ENCODE measurements at regions not wholly inside any gene's neighbourhood (a gene's known extent, or its start where the extent isn't known, plus 50 kb on each side); places are given as distances from the start of the nearest gene placed in this dataset.

- Mint-ChIP-seq H3K9me3 (ENCODE audit: unreplicated experiment) (peaks cover 5% of the 10 kb centered on the region), H3K27ac (ENCODE audit: unreplicated experiment) (no peak overlapping the region), H3K4me1 (ENCODE audit: unreplicated experiment) (peaks cover 10% of the 10 kb centered on the region), H3K27me3 (ENCODE audit: unreplicated experiment) (no peaks in the 10 kb centered on the region), H3K4me3 (ENCODE audit: unreplicated experiment) (no peak overlapping the region), H3K36me3 (ENCODE audit: low read depth, unreplicated experiment) (peaks cover 6% of the 10 kb centered on the region)
- no peak for DNase-seq (ENCODE audit: low spot score)
- TF ChIP-seq CTCF (IDR thresholded peaks at IDR 0.05; ENCODE audit: unreplicated experiment): no peak
These were observed 219.5 kb upstream of the HABP2 start for GRCh38 chr10:113333313-113333712.

- DNase-seq (ENCODE audit: low spot score): no peak
- peaks cover 2% of the 10 kb centered on the region for H3K27me3 Mint-ChIP-seq (ENCODE audit: unreplicated experiment)
- peaks cover 6% of the 10 kb centered on the region for H3K36me3 Mint-ChIP-seq (ENCODE audit: low read depth, unreplicated experiment)
- H3K9me3 Mint-ChIP-seq (ENCODE audit: unreplicated experiment): peaks cover 5% of the 10 kb centered on the region
- no peak for TF ChIP-seq CTCF (IDR thresholded peaks at IDR 0.05; ENCODE audit: unreplicated experiment)
- no peak overlapping the region for H3K27ac Mint-ChIP-seq (ENCODE audit: unreplicated experiment)
- H3K4me1 Mint-ChIP-seq (ENCODE audit: unreplicated experiment): peaks cover 4% of the 10 kb centered on the region
- no peak overlapping the region for H3K4me3 Mint-ChIP-seq (ENCODE audit: unreplicated experiment)
These were observed 217.3 kb upstream of the HABP2 start for GRCh38 chr10:113335592-113335991.

GRCh38 chr10:113336549-113337130, 216.2 kb upstream of the HABP2 start:
- Mint-ChIP-seq H3K27me3 (ENCODE audit: unreplicated experiment) (peaks cover 2% of the 10 kb centered on the region), H3K4me1 (ENCODE audit: unreplicated experiment) (peaks cover 4% of the 10 kb centered on the region), H3K4me3 (ENCODE audit: unreplicated experiment) (no peak overlapping the region), H3K9me3 (ENCODE audit: unreplicated experiment) (peaks cover 5% of the 10 kb centered on the region), H3K36me3 (ENCODE audit: low read depth, unreplicated experiment) (peaks cover 6% of the 10 kb centered on the region), H3K27ac (ENCODE audit: unreplicated experiment) (no peak overlapping the region)
- TF ChIP-seq CTCF (IDR thresholded peaks at IDR 0.05; ENCODE audit: unreplicated experiment): no peak
- DNase-seq (ENCODE audit: low spot score): no peak

- TF ChIP-seq CTCF (IDR thresholded peaks at IDR 0.05; ENCODE audit: unreplicated experiment): no peak
- peaks cover 6% of the 10 kb centered on the region for H3K36me3 Mint-ChIP-seq (ENCODE audit: low read depth, unreplicated experiment)
- H3K9me3 Mint-ChIP-seq (ENCODE audit: unreplicated experiment): peaks cover 5% of the 10 kb centered on the region
- no peak for DNase-seq (ENCODE audit: low spot score)
- peaks cover 4% of the 10 kb centered on the region for H3K4me1 Mint-ChIP-seq (ENCODE audit: unreplicated experiment)
- no peak overlapping the region for H3K27ac Mint-ChIP-seq (ENCODE audit: unreplicated experiment)
- peaks cover 2% of the 10 kb centered on the region for H3K27me3 Mint-ChIP-seq (ENCODE audit: unreplicated experiment)
- H3K4me3 Mint-ChIP-seq (ENCODE audit: unreplicated experiment): no peak overlapping the region
These were observed 215.7 kb upstream of the HABP2 start for GRCh38 chr10:113337142-113337541.

GRCh38 chr10:113339121-113339520, 213.7 kb upstream of the HABP2 start:
- Mint-ChIP-seq H3K27me3 (ENCODE audit: unreplicated experiment) (peaks cover 2% of the 10 kb centered on the region), H3K4me3 (ENCODE audit: unreplicated experiment) (no peak overlapping the region), H3K27ac (ENCODE audit: unreplicated experiment) (no peak overlapping the region), H3K36me3 (ENCODE audit: low read depth, unreplicated experiment) (peaks cover 1% of the 10 kb centered on the region), H3K4me1 (ENCODE audit: unreplicated experiment) (peaks cover 4% of the 10 kb centered on the region), H3K9me3 (ENCODE audit: unreplicated experiment) (peaks cover 1% of the 10 kb centered on the region)
- no peak for DNase-seq (ENCODE audit: low spot score)
- no peak for TF ChIP-seq CTCF (IDR thresholded peaks at IDR 0.05; ENCODE audit: unreplicated experiment)
